Kidney epithelial cell (primary cell): ENCODE measurements at regions not wholly inside any gene's neighbourhood (a gene's known extent, or its start where the extent isn't known, plus 50 kb on each side); places are given as distances from the start of the nearest gene placed in this dataset.

Experiments used
- DNase-seq: peaks from one replicate; pipeline ENCODE4 v3.0.0-alpha.2; 2010; ENCODE audit warnings: low read depth
- H3K27me3 ChIP-seq: 2 replicates; pipeline ENCODE4 v1.6.0; 2011; ENCODE audit warnings: low read length; ENCODE audit not compliant: control insufficient read depth, insufficient read depth
- H3K36me3 ChIP-seq: 2 replicates; pipeline ENCODE4 v1.5.1; 2011; ENCODE audit warnings: low read length; ENCODE audit not compliant: control insufficient read depth, insufficient read depth
- H3K4me3 ChIP-seq: 2 replicates; pipeline ENCODE4 v1.5.1; 2011; ENCODE audit warnings: low read depth, mild to moderate bottlenecking, control low read depth, low read length
- CTCF ChIP-seq: IDR thresholded peaks from 2 replicates; pipeline ENCODE4 v1.5.1; 2011; ENCODE audit warnings: mild to moderate bottlenecking, moderate library complexity, low read length, control low read depth, inconsistent platforms; ENCODE audit not compliant: insufficient read depth, poor library complexity, severe bottlenecking

DNA sequence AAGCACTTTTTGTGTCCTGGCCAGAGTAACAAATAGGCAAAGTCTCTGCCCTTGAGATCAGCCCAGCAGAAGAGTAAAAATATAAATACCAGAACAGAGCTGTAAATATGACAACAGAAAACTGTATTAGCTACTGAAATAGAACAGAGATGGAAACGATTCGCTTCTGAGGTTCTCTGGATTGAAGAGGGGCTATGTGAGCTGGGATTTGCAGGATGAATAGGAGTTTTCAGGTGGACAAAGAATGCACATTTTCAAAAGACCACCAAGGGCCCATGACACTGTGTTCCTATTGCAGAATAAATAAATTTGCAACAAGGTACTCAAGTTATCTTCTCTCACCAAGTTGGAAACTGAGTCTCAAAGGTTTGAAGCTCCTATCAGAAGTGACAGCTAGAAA is 176.6 kb downstream of the BCL11B start:
- Histone ChIP-seq H3K27me3 (no peaks in the 10 kb centered on the region), H3K36me3 (no peaks in the 10 kb centered on the region), H3K4me3 (no peak overlapping the region)
- no peak for TF ChIP-seq CTCF
- no peak for DNase-seq

- H3K27me3 ChIP-seq = no peaks in the 10 kb centered on the region
Observed at GRCh38 chr14:99098199-99098598, 173.8 kb downstream of the BCL11B start.

DNA sequence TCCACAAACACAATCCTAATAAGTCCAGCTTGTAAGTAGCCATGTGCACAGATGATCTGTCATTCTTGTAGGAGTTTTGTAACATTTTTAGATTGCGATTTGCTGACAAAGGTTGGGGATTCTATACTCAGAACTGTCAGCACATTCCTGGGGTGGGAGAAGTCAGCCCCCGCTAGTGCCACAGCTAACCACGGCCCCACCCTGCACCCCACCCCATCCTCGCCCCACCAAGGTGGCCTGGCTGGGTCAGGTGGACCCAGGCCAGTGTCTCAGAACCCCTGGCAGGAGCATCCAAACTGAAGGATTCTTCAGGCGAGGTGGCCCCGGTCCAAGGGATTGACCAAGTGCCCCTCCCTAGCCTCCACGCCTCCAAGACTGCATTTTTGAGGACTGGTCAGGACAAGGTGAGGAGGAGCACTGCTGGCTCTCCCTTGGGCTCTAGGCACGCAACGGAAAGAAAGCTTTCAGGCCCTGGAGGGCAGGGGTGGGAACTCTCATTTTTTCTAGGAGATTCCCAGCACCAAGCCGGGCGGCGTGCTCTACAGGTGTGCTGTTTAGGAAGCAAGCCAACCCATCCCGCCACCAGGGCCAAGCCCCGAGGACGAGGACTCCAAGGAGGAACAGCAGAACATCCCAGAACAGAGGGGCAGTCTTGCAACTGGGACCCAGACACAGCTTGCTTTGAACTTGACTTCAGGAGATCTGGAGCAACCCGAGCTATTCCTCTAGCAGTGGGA is 172.8 kb downstream of the BCL11B start:
- no peaks in the 10 kb centered on the region for H3K27me3 ChIP-seq
- H3K36me3 ChIP-seq = no peaks in the 10 kb centered on the region
- no peak for DNase-seq
- no peak overlapping the region for H3K4me3 ChIP-seq
- TF ChIP-seq CTCF = no peak

More at GRCh38 chr14:99098199-99098598, 173.8 kb downstream of the BCL11B start:
- Histone ChIP-seq H3K36me3 (no peaks in the 10 kb centered on the region), H3K4me3 (no peak overlapping the region)
- no peak for TF ChIP-seq CTCF
- DNase-seq = no peak

GRCh38 chr14:99100497-99101270 is 171.3 kb downstream of the BCL11B start:
- H3K27me3 ChIP-seq = no peaks in the 10 kb centered on the region
- no peak for TF ChIP-seq CTCF
- DNase-seq = no peak

DNA sequence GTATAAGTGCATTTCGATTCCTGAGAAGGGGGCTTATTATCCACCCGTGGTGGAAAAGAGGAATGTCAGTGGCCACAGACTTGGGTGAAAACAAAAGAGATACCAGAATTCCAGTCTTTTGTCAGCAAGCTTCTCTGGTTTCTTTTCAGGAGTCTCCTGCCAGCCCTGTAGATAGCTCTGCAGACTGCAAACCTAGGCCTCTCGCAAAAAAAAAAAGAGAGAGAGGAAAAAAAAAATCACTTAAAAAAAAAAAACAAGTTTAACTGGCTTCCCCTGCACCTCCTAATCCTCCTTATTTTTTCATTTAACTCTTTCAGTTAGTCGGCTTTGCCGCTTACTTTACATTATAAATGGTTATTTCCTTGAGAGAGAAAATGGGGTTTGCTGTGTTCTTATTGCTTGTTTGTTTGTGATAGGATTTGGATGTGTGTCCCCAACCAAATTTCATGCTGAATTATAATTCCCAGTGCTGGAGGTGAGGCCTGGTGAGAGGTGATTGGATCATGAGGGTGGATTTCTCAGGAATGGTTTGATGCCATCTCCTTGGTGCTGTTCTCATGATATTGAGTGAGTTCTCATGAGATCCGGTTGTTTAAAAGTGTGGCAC is 170.0 kb downstream of the BCL11B start:
- DNase-seq = no peak
- no peak for TF ChIP-seq CTCF
- H3K27me3 ChIP-seq = no peaks in the 10 kb centered on the region
- no peak overlapping the region for H3K4me3 ChIP-seq
- no peaks in the 10 kb centered on the region for H3K36me3 ChIP-seq

More at GRCh38 chr14:99100497-99101270, 171.3 kb downstream of the BCL11B start:
- no peak overlapping the region for H3K4me3 ChIP-seq
- no peaks in the 10 kb centered on the region for H3K36me3 ChIP-seq
